NCI-H2081 treated with DMSO at 0.1 percent for 48 hours (cell line): ENCODE measurements at regions not wholly inside any gene's neighbourhood (a gene's known extent, or its start where the extent isn't known, plus 50 kb on each side); places are given as distances from the start of the nearest gene placed in this dataset.
"Not testable (repeated sequence)": the region's sequence is repeated elsewhere in the genome, so short reads cannot be mapped to it uniquely, and the experiment has no call there.

Source experiments
- DNase-seq: peaks from one replicate; lab custom pipeline; 2025; lab: John Stamatoyannopoulos, UW

DNA sequence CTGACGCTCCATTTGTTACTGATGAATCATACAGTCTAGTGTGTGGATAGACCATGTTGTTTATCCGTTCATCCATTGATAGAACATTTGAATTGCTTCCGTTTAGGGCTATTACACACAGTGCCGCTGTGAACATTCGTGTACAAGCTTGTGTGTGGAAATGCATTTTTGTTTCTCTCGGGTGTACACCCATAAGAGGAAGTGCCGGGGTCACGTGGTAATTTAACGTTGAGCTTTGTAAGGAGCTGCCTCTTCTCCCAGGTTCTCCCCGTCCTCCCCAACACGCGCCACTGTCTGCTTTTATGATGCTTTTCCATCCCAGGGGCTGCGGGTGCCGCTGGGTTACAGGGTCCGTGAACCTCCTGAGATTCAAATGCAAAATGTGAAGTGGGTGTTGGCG, 142.3 kb downstream of the IGLL1 start:
- DNase-seq: no peak

DNA sequence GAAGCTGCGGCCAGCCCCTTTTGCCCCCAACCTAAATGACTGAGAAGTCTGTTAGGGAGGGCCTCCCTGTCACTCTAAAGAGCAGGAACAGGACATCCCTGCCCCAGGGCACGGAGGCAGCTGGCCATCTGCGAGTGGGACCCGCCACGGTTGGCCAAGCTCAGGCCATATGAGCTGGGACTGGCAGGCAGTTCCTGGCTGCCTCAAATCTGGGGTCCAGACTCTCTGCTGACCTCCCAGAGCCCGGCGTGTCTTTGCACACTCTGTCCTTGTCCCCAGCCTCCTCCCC, 143.0 kb downstream of the IGLL1 start:
- not testable (repeated sequence) for DNase-seq

DNA sequence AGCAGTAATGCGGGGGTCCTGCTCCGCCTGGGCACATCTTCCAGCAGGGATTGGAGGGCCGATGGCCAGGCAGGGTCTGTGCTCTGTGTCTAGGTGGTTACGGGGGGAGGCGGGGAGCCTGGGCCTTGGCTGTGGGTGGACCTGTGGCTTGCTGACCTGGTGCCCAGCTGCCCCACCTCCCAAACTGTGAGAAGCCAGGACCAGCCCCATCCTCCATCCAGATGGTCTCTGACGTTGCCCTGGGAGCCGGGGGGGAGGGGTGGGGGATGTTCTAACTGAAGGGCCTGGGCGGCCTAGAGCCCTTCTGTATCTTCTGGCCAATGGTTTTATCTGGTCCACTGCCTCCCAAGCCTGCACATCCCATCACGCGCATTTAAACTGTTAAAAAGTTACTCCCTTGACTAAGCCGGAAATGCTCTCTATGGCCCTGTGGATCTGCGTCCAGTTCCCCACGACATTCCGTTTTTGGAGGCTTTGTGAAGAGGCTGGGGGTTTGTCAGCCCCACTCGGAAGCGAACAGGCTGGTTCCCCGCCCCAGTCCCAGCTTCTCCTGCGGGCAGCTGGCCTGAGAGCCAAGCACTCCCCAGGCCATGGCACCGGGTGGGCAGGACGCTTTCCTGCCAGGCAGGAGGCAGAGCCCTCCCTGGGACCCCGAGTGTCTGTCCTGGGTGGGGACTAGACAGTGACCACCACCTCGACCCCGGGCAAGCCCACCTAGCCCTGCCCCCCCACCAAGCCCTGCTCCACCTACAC, 143.6 kb downstream of the IGLL1 start:
- not testable (repeated sequence) for DNase-seq

DNA sequence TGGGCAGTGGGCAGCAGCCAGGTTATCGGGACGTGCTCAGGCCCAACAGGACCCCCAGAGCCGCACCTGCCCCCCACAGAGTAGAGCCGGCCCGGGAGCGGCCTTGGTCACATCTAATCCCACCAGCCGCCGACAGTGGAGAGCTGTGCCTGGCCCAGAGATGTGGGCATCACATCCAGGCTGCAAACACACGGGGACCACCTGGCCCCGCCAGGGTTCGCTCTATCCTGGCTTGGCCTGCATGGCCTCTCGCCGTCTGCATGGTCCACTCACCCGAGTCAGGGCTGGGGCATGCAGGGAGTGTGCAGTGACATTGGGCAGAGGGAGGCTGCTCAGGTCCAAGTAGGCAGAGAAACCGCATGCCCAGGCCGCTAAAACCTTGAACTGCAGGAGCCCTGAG, 144.9 kb downstream of the IGLL1 start:
- not testable (repeated sequence) for DNase-seq

DNA sequence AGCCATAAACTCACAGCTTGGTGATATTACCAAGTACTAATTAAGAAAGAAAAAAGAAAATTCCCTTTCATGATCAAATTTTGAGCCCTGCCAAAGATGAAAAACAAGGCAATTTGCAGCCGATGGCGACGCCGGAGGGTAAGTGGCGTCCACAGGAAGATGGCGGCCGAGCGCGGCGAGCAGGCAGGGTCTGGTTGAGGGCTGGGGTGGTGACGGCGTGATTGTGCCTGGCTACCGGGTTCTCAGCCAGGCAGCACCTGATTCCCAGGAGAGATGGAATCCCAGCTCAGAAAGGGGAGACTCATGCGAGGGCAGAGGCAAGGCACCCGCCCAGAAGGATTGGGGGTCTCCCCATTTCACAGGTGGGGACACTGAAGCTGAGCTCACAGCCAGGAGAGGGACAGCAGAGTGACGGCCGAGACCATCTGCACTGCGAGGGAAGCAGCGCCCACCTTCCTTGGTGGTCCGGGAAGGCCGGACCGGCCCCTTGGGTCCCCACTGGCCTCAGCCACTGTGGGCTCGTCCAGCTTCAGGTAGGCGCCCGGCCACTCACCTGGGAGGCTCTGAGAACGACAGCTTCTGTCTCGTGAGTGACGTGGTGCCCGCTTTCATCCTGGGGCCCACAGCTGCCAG, 145.8 kb downstream of the IGLL1 start:
- DNase-seq: not testable (repeated sequence)

DNA sequence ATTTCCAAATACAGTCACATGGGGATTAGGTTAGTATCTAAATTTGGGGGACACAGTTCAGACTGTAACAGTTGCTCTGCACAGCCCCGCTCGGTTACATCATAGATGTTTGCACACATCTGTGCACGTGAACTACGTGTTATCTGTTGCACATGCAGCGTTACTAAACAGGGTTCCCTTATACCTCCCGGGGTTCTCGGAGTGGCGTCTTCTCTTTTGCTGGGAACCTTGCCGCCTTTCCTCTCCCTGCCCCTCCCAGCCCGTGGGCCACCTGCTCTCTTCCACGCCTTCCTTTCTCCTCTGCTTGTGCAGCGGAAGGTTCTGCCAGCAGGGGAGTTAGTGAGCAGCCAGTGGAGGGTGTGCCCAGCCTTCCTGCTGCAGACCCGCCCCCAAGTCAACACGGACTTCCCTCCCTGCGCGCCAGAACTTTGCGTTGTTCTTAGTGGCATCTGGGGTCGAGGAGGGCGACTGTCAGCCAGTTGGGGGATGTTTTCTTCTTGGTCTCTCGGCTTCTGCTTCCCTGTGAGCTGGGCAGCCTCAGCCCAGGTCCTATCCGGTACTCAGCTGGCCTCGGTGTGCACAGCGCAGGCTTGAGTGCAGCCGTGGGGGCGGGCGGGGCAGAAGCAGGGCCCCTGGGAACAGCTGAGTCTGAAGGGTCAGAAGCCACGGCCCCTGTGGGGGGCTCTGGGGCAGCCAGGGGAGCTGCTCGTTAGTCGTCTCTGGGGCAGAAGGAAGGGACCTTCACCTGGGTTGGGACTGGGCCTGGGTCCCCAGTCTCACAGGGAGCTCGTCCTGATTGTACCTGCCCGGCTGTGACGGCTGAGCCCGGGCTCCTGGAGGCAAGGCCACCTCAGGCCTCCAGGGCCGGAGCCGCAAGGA, 146.7 kb downstream of the IGLL1 start:
- not testable (repeated sequence) for DNase-seq

DNA sequence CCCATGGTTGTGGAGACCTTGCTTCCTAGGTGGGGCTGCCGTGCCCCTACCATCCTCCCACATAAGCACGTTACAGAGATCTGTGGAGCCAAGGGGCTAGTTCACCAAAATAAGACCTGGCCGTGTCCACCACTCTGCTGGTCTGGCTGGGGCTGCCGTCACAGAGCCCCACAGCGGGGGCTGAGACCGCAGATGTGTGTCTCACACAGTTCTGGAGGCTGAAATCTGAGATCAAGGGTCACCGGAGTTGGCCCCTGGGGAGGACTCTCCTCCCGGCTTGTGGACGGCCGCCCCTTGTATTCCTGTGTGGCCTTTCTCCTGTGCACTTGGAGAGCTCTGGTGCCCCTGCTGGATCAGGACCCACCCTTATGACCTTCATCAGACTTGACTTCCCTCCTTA, 147.4 kb downstream of the IGLL1 start:
- DNase-seq: not testable (repeated sequence)

DNA sequence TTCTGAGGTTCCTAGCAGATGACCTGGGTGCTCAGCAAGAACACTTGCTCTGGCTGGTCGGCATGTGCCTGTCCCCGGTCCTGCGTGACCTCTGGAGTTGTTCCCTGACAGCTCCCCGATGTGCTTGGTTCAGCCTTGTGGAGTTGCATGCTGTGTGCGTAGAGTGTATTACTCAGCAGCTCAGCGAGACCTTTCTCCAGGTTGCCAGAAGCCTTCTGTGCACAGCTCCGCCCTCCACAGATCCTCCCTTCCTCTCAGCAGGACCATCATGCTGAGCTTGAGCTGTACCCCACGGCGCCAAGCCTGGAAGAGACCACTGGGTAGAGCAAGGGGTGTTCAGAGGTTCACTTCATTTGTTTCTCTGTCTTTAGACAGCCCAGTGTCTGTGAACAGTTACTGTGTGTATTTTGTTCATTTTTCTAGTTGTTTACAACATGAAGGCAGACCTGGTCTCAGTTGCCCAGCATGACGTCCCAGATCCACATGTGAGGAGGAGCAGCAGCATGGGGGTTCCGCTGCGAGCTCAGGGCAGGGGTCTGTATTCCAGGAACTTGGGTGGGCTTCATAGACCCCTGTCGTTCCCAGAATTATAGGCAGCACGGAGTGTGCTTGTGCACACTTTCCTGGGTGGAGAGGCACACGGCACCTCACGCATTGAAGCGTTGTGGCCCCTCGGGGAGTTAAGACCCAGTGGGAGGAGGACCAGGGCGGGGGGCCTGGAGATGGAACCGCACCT, 148.6 kb downstream of the IGLL1 start:
- DNase-seq: no peak

DNA sequence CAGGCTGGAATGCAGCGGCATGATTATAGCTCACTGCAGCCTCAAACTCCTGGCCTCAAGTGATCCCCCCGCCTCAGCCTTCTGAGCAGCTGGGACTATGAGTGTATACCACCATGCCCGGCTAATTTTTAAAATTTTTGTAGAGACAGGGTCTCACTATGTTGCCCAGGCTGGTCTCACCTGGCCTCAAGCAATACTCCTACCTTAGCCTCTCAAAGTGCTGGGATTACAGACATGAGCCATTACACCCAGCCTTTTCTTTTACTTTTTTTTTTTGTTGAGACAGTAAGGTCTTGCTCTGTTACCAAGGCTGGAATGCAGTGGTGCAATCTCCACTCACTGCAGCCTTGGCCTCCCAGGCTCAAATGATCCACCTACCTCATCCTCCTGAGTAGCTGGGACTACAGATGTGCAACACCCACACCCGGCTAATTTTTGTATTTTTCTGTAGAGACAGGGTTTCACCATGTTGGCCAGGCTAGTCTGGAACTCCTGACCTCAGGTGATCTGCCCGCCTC, 155.5 kb downstream of the IGLL1 start:
- not testable (repeated sequence) for DNase-seq

DNA sequence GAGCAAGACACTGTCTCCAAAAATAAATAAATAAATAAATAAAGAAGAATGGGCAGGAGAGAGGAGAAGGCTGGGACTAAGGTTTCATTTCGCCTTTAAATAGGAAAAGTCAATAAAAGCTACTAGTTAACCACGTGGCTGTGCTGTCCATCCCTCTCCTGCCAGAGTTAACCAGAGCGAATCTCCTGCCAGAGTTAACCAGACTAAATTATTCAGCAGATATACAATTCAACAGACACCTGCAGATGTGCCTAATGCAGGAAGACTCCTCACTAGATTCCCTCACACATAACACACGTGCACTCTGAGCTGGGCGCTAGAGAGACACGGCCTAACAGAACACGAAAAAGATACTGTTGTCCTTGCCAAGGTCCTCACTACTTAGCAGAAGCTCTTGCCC, 156.1 kb downstream of the IGLL1 start:
- DNase-seq: no peak

DNA sequence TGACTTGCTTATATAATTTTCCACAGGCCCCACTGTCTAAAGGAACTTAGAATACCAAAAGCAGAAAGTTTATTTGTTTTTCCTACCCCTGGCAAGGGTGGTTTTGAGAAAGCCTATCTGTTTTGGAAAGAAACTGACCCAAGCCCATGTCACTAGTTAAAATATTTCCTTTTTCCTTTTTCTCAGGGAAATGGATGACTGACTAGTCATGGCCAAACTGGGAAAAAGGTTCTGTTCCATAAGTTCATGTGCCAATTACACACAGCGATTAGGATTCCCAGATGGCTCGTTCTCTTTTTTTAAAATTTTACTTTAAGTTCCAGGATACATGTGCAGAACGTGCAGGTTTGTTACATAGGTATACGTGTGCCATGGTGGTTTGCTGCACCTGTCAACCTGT, 157.8 kb downstream of the IGLL1 start:
- not testable (repeated sequence) for DNase-seq

DNA sequence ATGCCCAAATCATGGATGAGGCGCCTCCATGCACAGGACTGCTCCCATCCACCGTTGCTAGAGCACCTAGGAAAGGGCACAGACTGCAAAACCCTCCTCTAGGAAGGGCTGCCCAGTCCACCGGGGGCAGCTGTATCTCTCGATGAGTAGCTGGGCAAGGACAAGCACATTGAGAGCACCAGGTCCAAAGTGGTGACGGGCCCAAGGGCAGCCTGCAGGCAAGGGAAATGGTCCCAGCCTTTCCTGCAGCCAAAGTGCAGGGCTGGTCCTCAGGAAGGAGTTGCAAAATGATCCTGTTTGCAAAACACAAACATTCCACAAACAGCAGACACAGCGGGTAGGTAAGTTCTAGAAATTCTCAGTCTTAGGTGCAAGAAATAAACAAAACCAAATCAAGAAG, 158.8 kb downstream of the IGLL1 start:
- DNase-seq: not testable (repeated sequence)

DNA sequence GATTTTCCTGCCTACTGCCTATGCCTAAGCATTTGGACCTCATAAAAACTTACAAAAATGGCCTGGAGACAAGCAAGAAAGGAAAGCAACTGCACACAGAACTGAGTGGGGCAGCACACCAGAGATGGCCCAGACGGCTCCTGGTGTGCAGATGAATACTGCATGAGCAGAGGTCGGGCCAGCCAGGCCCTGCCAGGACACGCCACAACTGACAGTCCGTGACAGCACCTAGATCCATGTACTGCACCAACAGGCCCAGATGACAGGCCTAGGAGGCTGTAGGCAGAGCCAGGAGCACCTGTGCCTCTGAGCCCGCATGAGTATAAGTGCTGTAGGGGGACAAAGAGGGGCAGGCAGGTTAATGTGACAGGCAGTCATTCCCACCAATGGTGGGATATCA, 160.2 kb downstream of the IGLL1 start:
- DNase-seq: no peak

DNA sequence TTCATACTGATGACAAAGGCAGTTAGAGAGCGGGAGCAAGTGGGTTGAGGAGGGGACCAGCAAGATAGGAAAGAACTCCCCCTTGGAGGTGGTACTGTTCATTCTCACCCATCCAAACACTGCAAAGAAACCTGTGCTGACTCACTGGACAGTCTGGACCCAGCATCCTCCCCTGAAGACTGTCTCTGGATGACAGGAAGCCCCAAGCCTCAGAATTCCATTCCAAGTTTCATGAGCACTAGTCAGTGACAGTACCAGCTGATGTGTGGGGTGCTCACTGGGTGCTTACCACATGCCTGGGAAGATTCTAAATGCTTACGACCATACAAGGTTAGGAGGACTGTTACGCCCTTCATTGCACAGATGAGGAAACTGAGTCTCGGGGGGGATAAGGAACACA, 160.9 kb downstream of the IGLL1 start:
- no peak for DNase-seq

DNA sequence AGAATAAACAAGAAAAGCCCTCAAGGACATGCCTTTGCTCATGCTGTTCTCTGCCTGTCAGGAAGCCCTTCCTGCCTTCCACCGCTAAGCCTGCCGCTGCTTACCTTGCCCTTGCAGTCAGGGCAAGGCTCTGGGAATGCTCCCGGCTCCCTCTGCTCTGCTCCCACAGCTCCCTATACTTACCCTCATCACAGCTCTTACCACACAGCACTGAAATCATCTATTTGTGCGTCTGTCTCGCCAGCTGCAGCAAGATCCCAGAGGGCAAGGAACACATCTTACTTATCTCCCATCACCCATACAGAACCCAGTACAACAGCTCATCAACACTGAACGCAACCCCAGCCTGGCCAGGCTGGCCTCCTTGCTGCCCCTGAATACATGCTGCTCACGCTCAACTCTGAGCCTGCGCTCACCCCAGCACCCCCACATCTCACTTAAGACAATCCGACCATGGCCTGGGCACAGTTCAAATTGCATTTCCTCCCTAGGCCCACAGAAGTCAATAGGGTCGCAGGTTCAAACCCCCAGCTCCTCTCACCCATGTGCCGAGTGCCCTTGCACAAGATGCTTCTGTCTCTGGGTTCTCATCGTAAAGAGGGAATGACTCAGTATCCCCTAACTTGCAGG, 161.8 kb downstream of the IGLL1 start:
- DNase-seq: no peak

DNA sequence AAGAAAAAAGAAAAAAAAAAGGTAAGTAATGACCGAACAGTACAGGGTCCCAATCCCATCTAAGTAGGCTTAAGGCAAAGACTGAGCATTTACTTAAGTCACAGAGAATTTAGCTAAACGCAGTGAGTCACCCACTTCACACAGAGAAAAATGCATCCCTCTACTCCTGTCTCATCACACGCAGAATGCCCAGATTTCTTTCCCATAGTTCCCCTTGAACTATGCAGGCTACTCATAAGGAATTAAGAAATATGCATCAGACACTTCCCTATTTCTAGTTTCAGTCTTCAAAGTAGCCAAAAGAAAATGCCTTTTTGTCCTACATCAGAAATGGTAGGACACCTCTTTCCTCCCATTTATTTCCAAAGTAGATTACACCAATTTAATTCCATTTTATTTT, 162.8 kb downstream of the IGLL1 start:
- not testable (repeated sequence) for DNase-seq

DNA sequence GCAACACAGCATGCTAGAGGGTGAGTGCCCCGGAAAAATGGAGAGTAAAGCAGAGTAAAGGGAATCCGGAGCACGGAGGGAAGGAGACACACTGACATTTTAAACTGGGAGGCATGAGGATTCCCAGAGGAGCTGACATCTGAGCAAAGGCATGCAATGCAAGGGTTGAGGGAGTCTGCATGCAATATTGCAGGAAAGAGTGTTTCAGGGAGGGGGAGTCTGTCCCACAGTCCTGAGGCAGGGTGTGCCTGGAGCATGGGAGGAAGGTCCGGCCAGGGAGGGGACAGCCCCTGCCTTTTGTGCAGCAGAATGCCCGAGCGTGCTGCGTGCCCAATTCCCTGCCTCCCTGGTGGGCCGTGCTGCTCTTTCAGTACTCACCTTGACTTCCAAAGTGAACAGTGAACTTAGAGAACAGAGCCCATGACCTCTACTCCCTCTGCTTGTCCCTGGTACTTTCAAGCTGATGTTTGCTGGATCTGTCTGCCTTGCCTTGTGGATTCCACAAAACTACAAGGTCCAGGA, 163.9 kb downstream of the IGLL1 start:
- DNase-seq: not testable (repeated sequence)

DNA sequence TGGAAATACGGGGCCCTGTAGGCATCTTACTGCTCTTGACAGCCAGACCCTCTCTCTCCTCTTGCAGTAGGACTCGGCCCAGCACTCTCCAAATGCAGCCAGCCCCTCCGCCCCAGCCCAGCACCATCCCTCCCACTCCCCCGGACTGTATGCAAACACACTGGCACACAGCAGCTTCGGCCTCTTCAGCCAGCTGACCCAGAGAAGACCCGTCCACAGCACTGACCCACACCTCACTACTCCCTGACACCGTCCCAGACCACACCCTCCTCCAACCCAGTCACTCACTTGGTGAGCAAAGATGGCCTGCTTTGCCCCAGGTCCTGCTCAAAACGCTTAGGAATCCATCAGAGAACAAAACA, 164.6 kb downstream of the IGLL1 start:
- no peak for DNase-seq

DNA sequence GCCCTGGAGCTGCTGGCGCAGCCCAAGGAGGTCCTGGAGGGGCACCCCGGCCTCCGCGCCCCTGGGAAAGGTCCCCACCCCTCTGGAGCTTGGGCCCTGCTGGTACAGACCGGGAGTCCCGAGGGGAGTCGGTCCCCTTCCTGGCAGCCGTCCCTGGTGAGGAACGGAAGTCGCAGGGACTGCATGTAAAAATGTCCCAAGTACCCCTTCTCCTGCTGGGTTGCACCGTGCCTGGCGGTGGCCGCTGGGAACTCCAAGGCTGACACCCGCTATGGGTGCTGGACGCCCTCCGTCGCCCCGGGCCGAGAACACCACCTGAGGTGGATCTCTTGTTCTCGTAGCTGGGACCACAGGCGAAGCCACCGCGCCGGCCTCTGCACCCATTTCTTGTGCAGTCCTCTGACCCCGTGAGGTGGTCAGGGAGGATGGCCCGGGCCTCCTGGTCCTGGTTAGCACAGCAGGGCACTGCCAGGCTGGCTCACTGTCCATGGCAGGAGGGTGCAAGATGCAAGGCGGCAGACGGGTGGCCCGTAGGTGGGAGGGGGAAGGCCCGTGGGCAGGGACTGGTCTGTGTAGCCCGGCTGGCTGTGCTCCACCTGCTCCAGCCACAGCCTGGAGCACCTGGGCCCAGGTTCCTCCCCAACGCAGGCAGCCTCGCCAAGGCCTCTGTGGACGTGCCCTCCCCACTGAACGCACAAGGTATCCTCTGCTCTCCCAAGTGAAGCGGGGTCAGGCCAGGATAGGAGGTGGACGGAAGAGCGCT, 165.2 kb downstream of the IGLL1 start:
- DNase-seq: no peak

DNA sequence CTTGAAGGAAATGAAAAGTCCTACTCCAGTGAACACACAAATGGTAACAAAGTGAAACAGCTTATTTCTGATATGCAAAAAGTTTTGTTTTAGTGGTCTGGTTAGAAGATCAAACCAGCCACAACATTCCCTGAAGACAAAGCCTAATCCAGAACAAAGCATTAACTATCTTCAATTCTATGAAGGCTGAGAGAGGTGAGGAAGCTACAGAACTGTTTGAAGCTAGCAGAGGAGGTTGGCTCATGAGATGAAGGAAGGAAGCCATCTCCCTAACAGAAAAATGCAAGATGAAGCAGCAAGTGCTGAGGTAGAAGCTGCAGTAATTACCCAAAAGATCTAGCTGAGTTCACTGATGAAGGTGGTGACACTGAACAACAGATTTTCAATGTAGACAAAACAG, 168.4 kb downstream of the IGLL1 start:
- DNase-seq: no peak

DNA sequence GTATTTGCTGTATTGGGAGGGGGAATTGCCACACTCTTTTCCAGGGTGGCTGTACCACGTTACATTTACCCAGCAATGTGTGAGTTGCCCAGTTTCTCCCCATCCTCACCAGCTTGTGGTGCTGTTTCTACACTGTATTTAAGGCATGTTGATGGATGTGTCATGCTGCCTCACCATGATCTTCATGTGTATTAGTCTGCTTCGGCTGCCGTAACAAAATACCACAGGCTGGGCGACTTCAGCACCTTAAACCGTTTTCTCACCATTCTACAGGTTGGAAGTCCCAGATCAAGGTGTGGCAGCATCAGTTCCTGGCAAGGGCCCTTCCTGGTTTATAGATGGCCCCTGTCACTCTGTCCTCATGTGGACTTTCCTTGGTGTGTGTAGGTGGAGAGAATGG, 169.7 kb downstream of the IGLL1 start:
- no peak for DNase-seq
